Vagina (tissue), 2 donors: ENCODE measurements at regions not wholly inside any gene's neighbourhood (a gene's known extent, or its start where the extent isn't known, plus 50 kb on each side); places are given as distances from the start of the nearest gene placed in this dataset.

Experiments
- CTCF ChIP-seq, 3 experiments: fragments of 450-650 bp in 2 of 3; fragments of 200-600 bp in 1 of 3; sonication (generic) in 1 of 3; IDR thresholded peaks; one replicate each; pipeline ENCODE4 v1.5.1; 2017 to 2019; ENCODE audit warnings: antibody characterized with exemption in 3 of 3, mild to moderate bottlenecking in 2 of 3, moderate library complexity in 2 of 3
- POLR2A ChIP-seq, 2 donors: fragments of 450-650 bp; IDR thresholded peaks; one replicate each; pipeline ENCODE4 v1.6.1; 2017; ENCODE audit warnings: antibody characterized with exemption in 2 of 2, mild to moderate bottlenecking in 2 of 2, moderate library complexity in 2 of 2
- POLR2AphosphoS5 ChIP-seq, 2 donors: sonication (generic); formaldehyde crosslinking; IDR thresholded peaks; one replicate each; pipeline ENCODE4 v1.9.0; 2017; ENCODE audit warnings: antibody characterized with exemption in 2 of 2, mild to moderate bottlenecking in 2 of 2, low read depth in 1 of 2; ENCODE audit not compliant: insufficient read depth in 1 of 2

GRCh38 chr13:107518292-107518691, 697.0 kb downstream of the LIG4 start:
- no peak for TF ChIP-seq CTCF (IDR thresholded peaks at IDR 0.05)
- no peak for TF ChIP-seq POLR2A (IDR thresholded peaks at IDR 0.05)
- no peak for TF ChIP-seq POLR2AphosphoS5 (IDR thresholded peaks at IDR 0.05; ENCODE audit: insufficient read depth in 1 of 2, low read depth in 1 of 2)
